ENCODE measurements at regions not wholly inside any gene's neighbourhood (a gene's known extent, or its start where the extent isn't known, plus 50 kb on each side); places are given as distances from the start of the nearest gene placed in this dataset.

- POLR2A ChIA-PET = no interaction called here
- Histone ChIP-seq H3K4me3 (ENCODE audit: low read depth in 2 of 2, low read length in 1 of 2) (no peak overlapping the region), H3K9me2 (no peaks in the 10 kb centered on the region), H3K4me2 (no peak overlapping the region), H3K9ac (no peak overlapping the region), H3K9me3 (no peaks in the 10 kb centered on the region), H3K79me2 (ENCODE audit: insufficient read depth) (no peaks in the 10 kb centered on the region), H3K27me3 (ENCODE audit: insufficient read depth) (no peaks in the 10 kb centered on the region), H4K20me1 (ENCODE audit: insufficient read depth) (no peaks in the 10 kb centered on the region), H3K36me3 (replicated peaks in 1 of 2; ENCODE audit: control insufficient read depth in 1 of 2, insufficient read depth in 2 of 2, low read length in 1 of 2) (no peaks in the 10 kb centered on the region), H3K4me1 (ENCODE audit: control insufficient read depth in 1 of 2, insufficient read depth in 2 of 2, low read depth in 1 of 2, low read length in 1 of 2) (no peaks in the 10 kb centered on the region), H3F3A (replicated peaks; ENCODE audit: insufficient read depth) (no peaks in the 10 kb centered on the region), H2AFZ (ENCODE audit: low read depth) (no peak overlapping the region), H3K27ac (ENCODE audit: low read depth in 2 of 2, low read length in 1 of 2) (no peak overlapping the region)
- no peak for DNase-seq
- WGBS (ENCODE audit: low lambda C conversion rate) = 58% methylated on average over 5 of the region's 5 CpGs
- TF ChIP-seq RAD21 (IDR thresholded peaks at IDR 0.05; ENCODE audit: low read length) = no peak
- TF ChIP-seq FOXJ3 (CRISPR knock-in tag; IDR thresholded peaks at IDR 0.05) = no peak
- no peak for TF ChIP-seq PBX3 (IDR thresholded peaks at IDR 0.05)
- no peak for TF ChIP-seq CTCF (IDR thresholded peaks at IDR 0.05)
- TF ChIP-seq NRF1 (IDR thresholded peaks at IDR 0.05; ENCODE audit: low read depth, low read length) = no peak
- no peak for TF ChIP-seq FOSL2 (IDR thresholded peaks at IDR 0.05; ENCODE audit: borderline replicate concordance, low read depth)
- no peak for TF ChIP-seq CHD2 (IDR thresholded peaks at IDR 0.05; ENCODE audit: low read length, partially characterized antibody)
- no peak for TF ChIP-seq REST (IDR thresholded peaks at IDR 0.05; ENCODE audit: low read depth, low read length)
- no peak for TF ChIP-seq FOXM1 (IDR thresholded peaks at IDR 0.05; ENCODE audit: low read depth)
- CTCF ChIA-PET = no interaction called here
Measured at GRCh38 chr10:71023704-71024283, 135.4 kb upstream of the PCBD1 start.

GRCh38 chr10:71024490-71024889, 136.1 kb upstream of the PCBD1 start:
- no peaks in the 10 kb centered on the region for H3K79me2 ChIP-seq (ENCODE audit: insufficient read depth)
- no peak overlapping the region for H3K27ac ChIP-seq (ENCODE audit: low read depth in 2 of 2, low read length in 1 of 2)
- H3K36me3 ChIP-seq (replicated peaks in 1 of 2; ENCODE audit: control insufficient read depth in 1 of 2, insufficient read depth in 2 of 2, low read length in 1 of 2) = no peaks in the 10 kb centered on the region
- no peak for DNase-seq
- POLR2A ChIA-PET = no interaction called here
- H3K4me3 ChIP-seq (ENCODE audit: low read depth in 2 of 2, low read length in 1 of 2) = no peak overlapping the region
- no peaks in the 10 kb centered on the region for H3K27me3 ChIP-seq (ENCODE audit: insufficient read depth)
- no peak overlapping the region for H2AFZ ChIP-seq (ENCODE audit: low read depth)
- CTCF ChIA-PET = no interaction called here
- H3K9me2 ChIP-seq = no peaks in the 10 kb centered on the region
- TF ChIP-seq MAX (IDR thresholded peaks at IDR 0.05; ENCODE audit: low read depth) = no peak
- no peak for TF ChIP-seq RCOR1 (IDR thresholded peaks at IDR 0.05; ENCODE audit: low read length)
- no peak for TF ChIP-seq NFIC (IDR thresholded peaks at IDR 0.05; ENCODE audit: borderline replicate concordance)
- no peaks in the 10 kb centered on the region for H4K20me1 ChIP-seq (ENCODE audit: insufficient read depth)
- H3K4me2 ChIP-seq = no peak overlapping the region
- H3K9me3 ChIP-seq = no peaks in the 10 kb centered on the region
- H3K4me1 ChIP-seq (ENCODE audit: control insufficient read depth in 1 of 2, insufficient read depth in 2 of 2, low read depth in 1 of 2, low read length in 1 of 2) = no peaks in the 10 kb centered on the region
- 50% methylated on average over 4 of the region's 4 CpGs for WGBS (ENCODE audit: low lambda C conversion rate)
- H3K9ac ChIP-seq = no peak overlapping the region
- no peaks in the 10 kb centered on the region for H3F3A ChIP-seq (replicated peaks; ENCODE audit: insufficient read depth)
